ENCODE measurements at regions not wholly inside any gene's neighbourhood (a gene's known extent, or its start where the extent isn't known, plus 50 kb on each side); places are given as distances from the start of the nearest gene placed in this dataset.
A peak's percentile ranks its signal among the peaks of the same experiment; 100 is the strongest.

GRCh38 chr3:147945968-147946519 is 536.9 kb downstream of the ZIC1 start:
- ATAC-seq (peak; percentile 95), DNase-seq (ENCODE audit: missing footprints) (no peak)
- intact Hi-C loops (cut with DNase I), result no loop called here

DNA sequence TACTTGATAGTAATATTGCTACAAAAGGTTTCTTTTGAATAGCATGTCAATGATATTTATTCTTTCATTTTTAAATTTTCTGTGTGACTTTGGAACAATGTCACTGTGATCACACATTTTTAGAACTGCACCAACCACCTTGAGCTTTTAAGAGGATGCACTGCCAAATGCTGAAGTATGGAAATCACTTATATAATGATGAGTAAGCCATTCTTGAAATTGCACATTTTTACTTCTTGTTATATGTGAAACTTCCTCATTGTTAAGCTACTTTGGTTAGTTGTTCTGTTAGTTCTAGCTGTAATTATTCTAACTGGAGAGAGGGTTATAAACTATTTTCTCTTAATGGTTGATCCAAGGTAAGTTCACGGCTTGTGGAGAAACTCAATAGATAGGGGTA is 547.5 kb downstream of the ZIC1 start:
- intact Hi-C loops (cut with DNase I), result no loop called here
- ATAC-seq (no peak), DNase-seq (ENCODE audit: missing footprints) (no peak)

DNA sequence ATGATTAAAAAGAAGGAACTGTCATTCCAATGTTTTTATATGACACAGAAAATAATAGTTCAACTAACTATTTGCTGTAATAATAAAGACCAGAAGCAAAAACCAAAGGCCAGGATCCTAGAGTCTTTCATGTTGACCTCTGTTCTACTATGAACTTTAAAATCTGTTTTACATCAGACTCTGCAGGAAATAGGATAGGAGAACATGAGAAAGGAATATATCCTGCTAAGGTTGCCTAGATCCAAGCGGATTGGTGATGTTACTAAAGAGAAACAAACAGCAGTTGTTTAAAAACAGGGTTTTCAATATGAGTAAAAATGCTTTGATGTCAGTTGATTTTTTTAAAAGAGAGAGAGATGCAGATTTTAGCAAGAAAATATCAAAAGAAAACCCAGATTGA is 549.6 kb downstream of the ZIC1 start:
- ATAC-seq, result no peak
- DNase-seq (ENCODE audit: missing footprints), result no peak
- intact Hi-C loops (cut with DNase I), result no loop called here

- intact Hi-C loops (cut with DNase I), result no loop called here
- ATAC-seq (no peak), DNase-seq (ENCODE audit: missing footprints) (no peak)
Observed at GRCh38 chr3:147960786-147961185, 551.6 kb downstream of the ZIC1 start.

DNA sequence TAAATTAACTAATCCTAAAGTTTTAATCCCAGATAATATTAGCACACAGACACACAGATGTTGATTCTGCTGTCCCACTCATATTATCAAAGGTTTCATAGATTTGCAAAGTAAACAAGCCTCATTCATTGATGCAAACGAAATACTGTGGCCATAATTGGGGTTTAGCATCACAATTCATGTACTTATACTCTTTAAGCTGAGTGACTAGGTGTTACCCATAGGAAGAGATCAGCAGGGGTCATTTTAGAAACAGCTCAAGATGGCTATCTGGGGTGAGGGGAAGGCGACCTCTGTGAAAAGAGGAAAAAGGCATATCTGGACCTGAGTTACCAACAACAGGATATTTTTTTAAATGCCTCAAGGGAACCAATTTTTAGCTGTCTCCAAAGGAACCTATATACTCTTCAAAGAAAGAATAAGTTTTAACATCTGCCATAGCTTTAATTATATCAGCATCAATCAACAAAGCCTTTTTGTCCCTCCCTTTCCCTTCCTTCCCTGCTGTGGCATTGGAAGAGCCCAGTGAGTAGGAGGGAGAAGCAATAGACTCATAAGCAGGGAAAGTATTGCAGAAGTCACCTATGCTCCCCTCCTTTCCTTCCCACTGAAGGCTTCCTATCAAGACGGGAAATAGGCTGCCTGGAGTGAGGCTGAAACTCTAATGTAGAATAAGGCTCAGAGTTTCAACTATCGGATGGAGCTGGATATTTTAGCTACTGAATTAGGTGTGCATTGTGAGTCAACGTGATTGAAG is 553.4 kb downstream of the ZIC1 start:
- no peak for ATAC-seq
- intact Hi-C loops (cut with DNase I), result no loop called here
- no peak for DNase-seq (ENCODE audit: missing footprints)

GRCh38 chr3:147963711-147964110 is 554.5 kb downstream of the ZIC1 start:
- ATAC-seq, result no peak
- DNase-seq (ENCODE audit: missing footprints), result no peak
- intact Hi-C loops (cut with DNase I), result no loop called here

GRCh38 chr3:147975165-147975564 is 566.0 kb downstream of the ZIC1 start:
- ATAC-seq (no peak), DNase-seq (ENCODE audit: missing footprints) (no peak)
- intact Hi-C loops (cut with DNase I), result no loop called here

DNA sequence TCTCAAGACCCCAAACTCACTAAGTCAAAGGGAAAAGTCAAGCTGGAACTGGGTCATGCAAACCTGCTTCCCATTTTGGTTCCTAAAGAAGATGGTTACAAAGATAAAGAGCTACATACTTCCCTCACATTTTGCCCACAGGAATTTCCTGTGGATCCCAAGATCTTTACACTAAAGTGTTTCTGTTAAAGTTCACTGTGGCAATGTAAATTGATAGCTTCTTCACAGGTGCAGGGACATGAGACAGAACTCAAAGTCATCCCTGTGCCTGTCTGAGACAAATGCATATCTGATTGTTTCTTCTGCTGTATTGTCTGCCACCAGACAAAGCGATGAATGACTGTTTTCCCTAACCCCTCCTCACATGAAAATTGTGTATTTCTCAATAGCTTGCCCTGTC is 567.8 kb downstream of the ZIC1 start:
- ATAC-seq, result no peak
- intact Hi-C loops (cut with DNase I), result no loop called here
- no peak for DNase-seq (ENCODE audit: missing footprints)

DNA sequence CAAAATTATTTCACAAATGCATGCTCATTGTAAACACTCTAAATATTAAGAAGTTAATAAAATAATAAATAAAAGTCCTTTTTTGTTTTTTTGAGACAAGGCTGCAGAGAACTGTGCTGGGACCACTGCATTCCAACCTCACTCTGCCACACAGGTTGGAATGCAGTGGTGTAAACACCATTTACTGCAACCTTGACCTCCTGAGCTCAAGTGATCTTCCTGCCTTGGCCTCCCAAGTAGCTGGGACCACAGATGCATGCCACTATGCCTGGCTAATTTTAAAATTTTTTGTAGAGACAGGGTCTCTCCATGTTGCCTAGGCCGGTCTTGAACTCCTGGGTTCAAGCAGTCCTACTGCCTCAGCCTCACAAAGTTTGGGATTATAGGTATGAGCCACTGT is 578.4 kb downstream of the ZIC1 start:
- intact Hi-C loops (cut with DNase I), result no loop called here
- DNase-seq (ENCODE audit: missing footprints) (no peak), ATAC-seq (no peak)

GRCh38 chr3:147989344-147989743 is 580.2 kb downstream of the ZIC1 start:
- DNase-seq (ENCODE audit: missing footprints), result no peak
- intact Hi-C loops (cut with DNase I), result no loop called here
- no peak for ATAC-seq

- ATAC-seq, result no peak
- intact Hi-C loops (cut with DNase I), result no loop called here
- DNase-seq (ENCODE audit: missing footprints), result no peak
Observed at GRCh38 chr3:148002705-148003205, 593.6 kb downstream of the ZIC1 start.

- ATAC-seq (no peak), DNase-seq (ENCODE audit: missing footprints) (no peak)
- intact Hi-C loops (cut with DNase I), result no loop called here
Observed at GRCh38 chr3:148004331-148004730, 595.2 kb downstream of the ZIC1 start.

- no peak for DNase-seq (ENCODE audit: missing footprints)
- ATAC-seq, result no peak
- intact Hi-C loops (cut with DNase I), result no loop called here
Observed at GRCh38 chr3:148005456-148005855, 596.3 kb downstream of the ZIC1 start.

DNA sequence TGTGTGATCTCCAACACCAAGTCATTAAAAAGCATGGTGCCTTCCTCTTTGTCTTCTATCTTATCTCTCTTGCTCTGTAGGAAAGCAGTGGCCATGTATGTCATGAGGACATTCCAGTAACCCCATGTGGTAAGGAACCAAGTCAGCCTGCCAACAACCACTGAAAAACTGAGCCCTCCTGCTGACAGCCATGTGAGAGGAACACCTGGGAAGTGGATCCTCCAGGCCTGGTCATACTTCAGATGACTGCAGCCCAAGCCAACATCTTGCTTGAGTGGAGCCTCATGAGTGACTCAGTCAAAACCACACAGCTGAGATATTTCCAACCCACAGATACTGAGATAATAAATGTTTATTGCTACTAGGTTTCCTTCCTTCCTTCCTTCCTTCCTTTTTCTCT is 597.3 kb downstream of the ZIC1 start:
- intact Hi-C loops (cut with DNase I), result no loop called here
- DNase-seq (ENCODE audit: missing footprints) (no peak), ATAC-seq (no peak)

GRCh38 chr3:148008591-148008990 is 599.4 kb downstream of the ZIC1 start:
- intact Hi-C loops (cut with DNase I), result no loop called here
- no peak for DNase-seq (ENCODE audit: missing footprints)
- no peak for ATAC-seq

- ATAC-seq (no peak), DNase-seq (ENCODE audit: missing footprints) (no peak)
- intact Hi-C loops (cut with DNase I), result no loop called here
Observed at GRCh38 chr3:148020861-148021260, 611.7 kb downstream of the ZIC1 start.

GRCh38 chr3:148021381-148021780 is 612.2 kb downstream of the ZIC1 start:
- ATAC-seq (no peak), DNase-seq (ENCODE audit: missing footprints) (no peak)
- intact Hi-C loops (cut with DNase I), result no loop called here

- DNase-seq (ENCODE audit: missing footprints) (no peak), ATAC-seq (peak; percentile 42)
- intact Hi-C loops (cut with DNase I), result no loop called here
Observed at GRCh38 chr3:148023994-148024393, 614.8 kb downstream of the ZIC1 start.

DNA sequence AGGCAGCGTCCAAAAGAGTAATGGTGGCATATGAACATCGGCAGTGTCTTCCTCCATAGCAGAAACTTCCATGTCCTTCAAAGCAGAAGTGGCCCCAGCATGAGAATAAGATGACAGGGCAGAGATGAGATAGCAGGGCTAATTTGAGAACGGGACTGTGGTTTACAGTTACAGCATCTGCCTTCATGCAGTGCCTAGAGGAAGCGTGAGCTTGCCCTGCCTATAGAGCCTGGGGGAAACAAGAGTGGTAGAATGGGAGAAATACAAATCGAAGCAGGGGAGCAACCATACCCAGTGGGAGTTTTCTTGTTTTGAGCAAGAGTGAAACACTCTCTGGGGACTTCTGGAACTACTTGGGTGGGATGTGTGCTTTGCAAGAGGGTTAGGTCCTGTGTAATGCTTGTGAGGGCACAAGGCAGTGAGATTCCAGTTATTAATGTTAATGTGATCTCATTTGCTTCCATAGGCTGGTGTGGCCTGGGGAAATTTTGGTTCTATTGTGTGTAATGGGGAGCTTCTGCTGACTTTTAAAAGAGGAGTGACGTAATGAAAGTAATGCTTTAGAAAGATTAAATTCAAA is 616.9 kb downstream of the ZIC1 start:
- intact Hi-C loops (cut with DNase I), result no loop called here
- DNase-seq (ENCODE audit: missing footprints), result no peak
- no peak for ATAC-seq

DNA sequence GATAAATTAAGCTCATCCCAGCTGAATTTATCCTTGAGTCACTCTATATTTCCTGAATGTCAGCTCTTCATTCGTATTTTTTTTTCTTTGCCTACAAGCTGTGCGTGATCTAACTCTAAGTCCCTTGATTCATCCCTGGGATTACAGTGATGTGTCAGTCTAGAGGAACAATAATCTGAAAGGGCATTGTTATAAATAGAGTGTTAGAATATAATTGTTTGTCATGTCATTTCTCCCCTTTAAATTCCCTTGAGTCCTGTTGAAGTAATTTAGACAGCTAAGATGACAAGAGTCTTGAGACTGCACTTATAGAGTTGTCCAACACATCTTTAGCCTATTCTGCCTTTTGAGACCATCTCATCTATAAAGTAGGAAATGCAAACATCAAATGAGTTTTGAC is 621.8 kb downstream of the ZIC1 start:
- intact Hi-C loops (cut with DNase I), result no loop called here
- no peak for DNase-seq (ENCODE audit: missing footprints)
- no peak for ATAC-seq
